ENCODE measurements at regions not wholly inside any gene's neighbourhood (a gene's known extent, or its start where the extent isn't known, plus 50 kb on each side); places are given as distances from the start of the nearest gene placed in this dataset.

DNA sequence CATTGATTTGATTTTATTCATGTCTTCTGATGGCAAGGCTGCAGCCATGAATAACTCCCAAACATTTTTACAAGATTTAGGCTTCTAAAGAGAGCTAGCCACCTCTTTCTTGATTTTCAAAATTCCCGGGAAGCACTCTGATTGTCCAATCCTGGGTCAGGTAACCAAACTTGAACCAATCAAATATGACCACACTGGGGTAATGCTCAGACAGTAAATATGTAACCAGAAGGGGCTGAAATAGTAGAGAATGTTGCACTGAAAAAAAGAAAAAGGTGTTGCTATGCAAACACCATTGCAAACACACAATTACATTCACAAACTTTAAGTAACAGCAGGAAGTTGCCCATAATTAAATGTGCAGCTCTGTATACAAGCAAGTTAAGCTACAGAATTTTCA is 112.9 kb upstream of the IQCM start:
- TF ChIP-seq ZKSCAN8 (CRISPR knock-in tag; IDR thresholded peaks at IDR 0.05), result no peak
- TF ChIP-seq, protein P1, sequence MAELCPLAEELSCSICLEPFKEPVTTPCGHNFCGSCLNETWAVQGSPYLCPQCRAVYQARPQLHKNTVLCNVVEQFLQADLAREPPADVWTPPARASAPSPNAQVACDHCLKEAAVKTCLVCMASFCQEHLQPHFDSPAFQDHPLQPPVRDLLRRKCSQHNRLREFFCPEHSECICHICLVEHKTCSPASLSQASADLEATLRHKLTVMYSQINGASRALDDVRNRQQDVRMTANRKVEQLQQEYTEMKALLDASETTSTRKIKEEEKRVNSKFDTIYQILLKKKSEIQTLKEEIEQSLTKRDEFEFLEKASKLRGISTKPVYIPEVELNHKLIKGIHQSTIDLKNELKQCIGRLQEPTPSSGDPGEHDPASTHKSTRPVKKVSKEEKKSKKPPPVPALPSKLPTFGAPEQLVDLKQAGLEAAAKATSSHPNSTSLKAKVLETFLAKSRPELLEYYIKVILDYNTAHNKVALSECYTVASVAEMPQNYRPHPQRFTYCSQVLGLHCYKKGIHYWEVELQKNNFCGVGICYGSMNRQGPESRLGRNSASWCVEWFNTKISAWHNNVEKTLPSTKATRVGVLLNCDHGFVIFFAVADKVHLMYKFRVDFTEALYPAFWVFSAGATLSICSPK (IDR thresholded peaks at IDR 0.05; ENCODE audit: borderline replicate concordance), result no peak
- no peak for TF ChIP-seq DNMT1 (IDR thresholded peaks at IDR 0.05)
- no peak for TF ChIP-seq ZNF212 (CRISPR knock-in tag; IDR thresholded peaks at IDR 0.05)
- TF ChIP-seq TCF7L2 (IDR thresholded peaks at IDR 0.05; ENCODE audit: low read depth, low read length), result no peak
- no peak for TF ChIP-seq ZNF23 (CRISPR knock-in tag; IDR thresholded peaks at IDR 0.05)

All from K562 (cell line).